Stimulated activated CD4-positive, alpha-beta T cell treated with anti-CD3 and anti-CD28 coated beads, Interleukin-4, amount 100 ng/mL, for 4 hours (primary cell): ENCODE measurements at regions not wholly inside any gene's neighbourhood (a gene's known extent, or its start where the extent isn't known, plus 50 kb on each side); places are given as distances from the start of the nearest gene placed in this dataset.
"Not testable (repeated sequence)": the region's sequence is repeated elsewhere in the genome, so short reads cannot be mapped to it uniquely, and the experiment has no call there.

Experiments
- DNase-seq, 2 experiments: peaks; one replicate each; pipeline ENCODE4 v3.0.0-alpha.2; 2020

GRCh38 chr6:14543971-14544585 is 426.5 kb downstream of the CD83 start:
- DNase-seq = no peak

- no peak for DNase-seq
These were observed 427.1 kb downstream of the CD83 start for GRCh38 chr6:14544666-14545065.

GRCh38 chr6:14545496-14545895 is 427.9 kb downstream of the CD83 start:
- no peak for DNase-seq

DNA sequence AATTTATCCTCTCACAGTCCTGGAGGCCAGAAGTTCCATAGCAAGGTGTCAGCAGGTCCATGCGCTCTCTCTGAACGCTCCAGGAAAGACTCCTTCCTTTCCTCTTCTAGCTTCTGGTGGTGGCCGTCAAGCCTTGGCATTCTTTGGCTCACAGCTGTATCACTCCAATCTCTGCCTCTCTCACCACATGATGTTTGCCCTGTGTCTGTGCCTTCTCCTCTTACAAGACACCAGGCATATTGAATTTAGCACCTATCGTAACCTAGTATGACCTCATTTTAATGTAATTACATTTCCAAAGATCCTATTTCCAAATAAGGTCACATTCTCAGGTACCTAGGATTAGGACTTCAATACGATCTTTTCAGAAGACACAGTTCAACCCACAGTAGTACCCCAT is 428.5 kb downstream of the CD83 start:
- no peak for DNase-seq

- DNase-seq = no peak
These were observed 429.9 kb downstream of the CD83 start for GRCh38 chr6:14547284-14547998.

DNA sequence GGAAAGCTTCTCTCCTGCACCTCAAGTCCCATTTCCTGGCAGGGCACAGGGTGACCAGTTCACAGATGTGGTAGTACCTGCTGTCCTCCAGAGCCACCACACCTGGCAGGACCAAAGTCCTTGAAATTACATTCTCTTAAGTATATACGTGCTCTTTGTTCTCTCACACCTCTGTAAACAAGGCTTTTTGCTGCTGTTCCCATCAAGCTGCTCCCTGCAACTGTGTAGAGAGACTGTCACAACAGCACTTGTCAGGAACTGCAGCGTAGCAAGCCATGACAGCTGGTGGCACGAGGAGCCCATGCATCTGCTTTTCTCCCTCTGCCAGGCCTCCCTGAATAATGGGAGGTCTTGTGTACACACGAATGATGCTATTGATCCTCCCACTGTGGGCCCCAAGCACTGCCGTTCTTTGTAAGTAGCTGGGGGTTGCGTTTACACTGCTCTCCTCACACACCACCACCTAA is 431.8 kb downstream of the CD83 start:
- DNase-seq = no peak

- DNase-seq = no peak
These were observed 432.3 kb downstream of the CD83 start for GRCh38 chr6:14549871-14550270.

DNA sequence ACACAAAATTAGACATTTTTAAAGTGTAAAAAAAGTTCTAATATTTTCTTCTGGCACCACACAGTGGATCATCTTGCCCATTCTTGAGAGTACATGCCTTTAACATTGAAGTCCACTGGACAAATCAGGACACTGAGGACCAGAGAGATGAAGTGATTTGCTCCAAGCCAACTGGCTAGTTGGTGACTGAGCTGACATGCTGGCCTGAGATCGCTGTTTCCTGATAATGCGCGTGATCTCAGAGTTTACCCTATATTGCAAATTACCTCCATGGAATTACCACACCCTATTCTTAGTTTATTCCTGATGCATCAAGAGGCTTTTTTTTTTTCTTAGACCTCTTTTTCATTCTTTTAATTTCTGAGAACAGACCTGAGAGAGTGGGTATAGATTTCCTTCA is 432.8 kb downstream of the CD83 start:
- no peak for DNase-seq

- no peak for DNase-seq
These were observed 433.2 kb downstream of the CD83 start for GRCh38 chr6:14550822-14551221.

GRCh38 chr6:14551601-14552000 is 434.0 kb downstream of the CD83 start:
- not testable (repeated sequence) for DNase-seq

DNA sequence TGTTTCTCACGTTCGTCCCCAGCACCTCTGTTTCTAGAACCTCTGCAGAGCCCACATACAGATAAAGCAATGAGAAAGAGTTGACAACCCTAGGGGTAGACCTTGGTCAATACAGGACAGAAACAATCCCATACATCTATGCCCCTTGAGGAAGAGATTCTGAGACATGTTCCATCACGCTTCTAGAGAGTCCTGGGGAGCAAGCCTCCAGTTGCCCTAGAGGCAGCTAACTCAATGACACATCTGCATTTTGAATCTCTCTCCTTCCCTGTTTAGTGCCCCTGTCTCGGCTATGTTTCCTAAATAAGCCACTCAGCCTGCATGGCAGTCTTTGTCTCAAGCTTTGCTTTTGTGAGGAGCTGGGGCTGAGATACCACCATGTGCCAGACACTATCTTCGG is 435.3 kb downstream of the CD83 start:
- no peak for DNase-seq

GRCh38 chr6:14553515-14553914 is 435.9 kb downstream of the CD83 start:
- no peak for DNase-seq

DNA sequence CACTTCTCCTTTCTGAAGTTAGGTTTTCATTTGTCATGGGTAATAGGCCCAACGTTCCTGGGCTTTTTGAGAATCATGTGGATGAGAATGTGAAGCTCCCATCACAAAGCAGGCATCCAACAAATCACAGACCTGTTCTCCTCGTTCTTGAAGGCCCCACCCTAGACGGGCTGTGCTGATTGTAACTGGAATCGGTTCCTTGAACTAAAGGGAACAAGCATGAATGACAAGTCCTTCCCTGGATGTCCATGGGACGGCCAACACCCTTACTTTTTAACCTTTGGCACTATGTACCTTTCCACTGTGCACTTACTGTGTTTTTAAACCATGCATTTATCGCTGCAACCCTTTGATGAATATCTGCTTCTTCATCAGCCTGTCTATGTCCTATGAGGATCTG is 438.2 kb downstream of the CD83 start:
- DNase-seq = no peak

DNA sequence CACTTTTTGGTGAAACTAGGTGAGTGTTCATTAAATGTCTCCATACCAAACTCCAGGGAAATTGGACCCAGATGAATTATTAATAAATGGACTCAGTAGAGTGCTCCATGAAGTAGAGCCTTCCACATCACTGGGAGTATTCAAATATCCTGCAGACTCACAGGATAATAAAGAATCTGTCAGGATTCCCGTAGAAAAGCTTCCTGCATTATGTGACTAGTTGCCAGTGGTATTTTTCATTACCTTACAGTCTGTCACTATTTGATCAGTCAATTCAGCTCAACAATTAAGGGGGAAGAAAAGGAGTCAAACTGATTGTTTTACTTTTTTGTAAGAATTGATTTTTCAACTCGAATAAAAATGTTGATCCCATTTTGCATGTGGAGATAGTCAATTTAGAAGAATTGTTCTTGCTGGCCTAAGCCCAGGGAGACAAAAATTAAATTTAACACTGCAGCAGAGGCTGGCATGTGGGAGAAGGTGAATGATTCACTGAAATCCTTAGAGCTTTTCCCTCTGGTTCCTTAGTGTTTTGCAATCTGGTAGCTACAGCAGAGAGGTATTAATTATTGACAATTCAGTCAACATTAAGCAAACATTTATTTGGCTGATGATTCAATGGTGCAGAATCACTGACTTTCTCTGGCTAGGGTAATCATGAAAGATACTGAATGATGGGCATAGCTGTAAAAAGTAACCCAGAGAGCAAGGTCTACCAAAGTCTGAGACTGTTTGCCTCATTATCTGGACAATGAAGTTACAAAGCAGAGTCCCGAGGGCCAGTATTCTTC is 442.4 kb downstream of the CD83 start:
- no peak for DNase-seq

DNA sequence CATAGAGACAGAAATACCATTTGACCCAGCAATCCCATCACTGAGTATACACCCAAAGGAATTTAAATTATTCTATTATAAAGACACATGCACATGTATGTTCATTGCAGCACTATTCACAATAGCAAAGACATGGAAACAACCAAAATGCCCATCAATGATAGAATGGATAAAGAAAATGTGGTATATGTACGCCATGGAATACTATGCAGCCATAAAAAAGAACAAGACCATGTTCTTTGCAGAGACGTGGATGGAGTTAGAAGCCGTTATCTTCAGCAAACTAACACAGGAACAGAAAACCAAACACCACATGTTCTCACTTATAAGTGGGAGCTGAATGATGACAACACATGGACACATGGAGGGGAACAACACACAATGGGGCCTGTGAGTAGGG is 444.0 kb downstream of the CD83 start:
- not testable (repeated sequence) for DNase-seq

DNA sequence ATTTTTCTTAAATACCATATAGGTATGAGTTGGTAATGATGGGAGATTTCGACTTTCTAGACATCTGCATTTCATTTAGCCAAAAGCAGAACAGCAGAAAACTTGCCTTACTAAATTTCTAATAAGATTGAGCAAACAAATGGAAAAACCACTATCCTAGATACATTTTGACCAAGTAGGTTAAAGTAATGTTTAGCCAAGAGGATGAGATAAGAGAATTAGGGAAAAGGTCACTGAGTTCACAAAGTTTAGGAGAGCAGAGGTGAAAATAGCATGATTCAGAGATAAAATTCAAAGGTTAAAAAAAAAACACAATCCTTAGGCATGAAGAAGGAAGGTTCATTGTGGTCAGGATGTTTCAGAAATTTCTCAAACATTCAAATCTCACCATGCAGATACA is 450.3 kb downstream of the CD83 start:
- no peak for DNase-seq

GRCh38 chr6:14569394-14569793 is 451.8 kb downstream of the CD83 start:
- no peak for DNase-seq

DNA sequence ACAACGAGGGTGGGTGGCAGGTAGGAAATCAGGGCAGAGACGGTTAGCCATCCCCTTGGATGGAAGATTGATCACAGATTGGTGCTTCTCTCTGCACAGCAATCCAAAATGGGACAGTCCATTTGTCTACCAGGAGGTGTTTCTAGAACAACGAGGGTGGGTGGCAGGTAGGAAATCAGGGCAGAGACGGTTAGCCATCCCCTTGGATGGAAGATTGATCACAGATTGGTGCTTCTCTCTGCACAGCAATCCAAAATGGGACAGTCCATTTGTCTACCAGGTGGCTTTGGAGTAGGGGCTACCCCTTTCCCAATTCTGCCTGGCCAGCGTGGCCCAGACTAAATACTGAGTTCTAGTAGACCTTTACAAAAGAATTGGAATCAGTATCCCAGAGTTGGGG is 452.3 kb downstream of the CD83 start:
- DNase-seq = not testable (repeated sequence)

- no peak for DNase-seq
These were observed 453.4 kb downstream of the CD83 start for GRCh38 chr6:14571001-14571400.

DNA sequence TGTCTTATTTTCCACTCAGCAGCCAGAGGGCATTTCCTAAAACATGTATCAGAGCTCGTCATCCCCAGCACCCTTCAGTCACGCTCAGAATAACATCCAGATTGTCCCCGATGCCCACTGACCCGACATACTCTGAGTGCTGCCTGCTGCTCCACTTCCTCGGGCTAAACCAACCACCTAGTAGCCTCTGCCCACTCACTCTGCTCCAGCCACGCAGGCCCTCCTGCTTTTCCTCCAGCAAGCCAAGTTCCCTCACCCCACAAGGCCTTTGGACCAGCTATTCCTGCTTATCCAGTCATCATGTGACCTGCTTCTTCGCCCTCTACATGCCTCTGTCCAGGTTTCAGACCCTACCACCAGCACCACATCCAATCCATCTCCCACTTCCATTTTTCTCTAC is 454.2 kb downstream of the CD83 start:
- DNase-seq = no peak

- no peak for DNase-seq
These were observed 455.7 kb downstream of the CD83 start for GRCh38 chr6:14573267-14573666.

- no peak for DNase-seq
These were observed 456.2 kb downstream of the CD83 start for GRCh38 chr6:14573703-14574290.

DNA sequence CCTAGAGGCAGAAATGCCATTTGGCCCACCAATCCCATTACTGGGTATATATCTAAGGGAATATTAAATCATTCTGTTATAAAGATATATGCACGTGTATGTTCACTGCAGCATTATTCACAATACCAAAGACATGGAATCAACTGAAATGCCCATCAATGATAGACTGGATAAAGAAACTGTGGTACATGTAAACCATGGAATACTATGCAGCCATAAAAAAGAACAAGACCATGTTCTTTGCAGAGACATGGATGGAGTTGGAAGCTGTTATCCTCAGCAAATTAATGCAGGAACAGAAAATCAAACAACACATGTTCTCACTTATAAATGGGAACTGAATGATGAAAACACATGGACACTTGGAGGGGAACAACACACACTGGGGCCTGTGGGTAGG is 458.4 kb downstream of the CD83 start:
- DNase-seq = no peak

DNA sequence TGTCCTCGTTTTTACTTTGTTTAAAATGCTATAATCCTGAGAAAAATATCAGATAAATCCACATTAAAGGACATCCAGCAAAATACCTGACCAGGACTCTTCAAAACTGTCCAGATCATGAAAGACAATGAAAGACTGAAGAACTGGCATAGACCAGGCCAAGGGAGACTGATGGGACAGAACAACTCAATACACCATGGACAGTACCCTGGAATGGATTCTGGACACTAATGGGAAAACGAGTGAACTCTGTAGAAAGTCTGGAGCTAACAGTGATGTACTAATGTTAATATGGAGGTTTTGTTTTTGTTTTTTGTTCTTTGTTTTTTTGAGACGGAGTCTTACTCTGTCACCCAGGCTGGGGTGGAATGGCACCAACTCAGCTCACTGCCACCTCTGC is 461.4 kb downstream of the CD83 start:
- DNase-seq = no peak
